ENCODE measurements at regions not wholly inside any gene's neighbourhood (a gene's known extent, or its start where the extent isn't known, plus 50 kb on each side); places are given as distances from the start of the nearest gene placed in this dataset.
"Not testable (repeated sequence)": the region's sequence is repeated elsewhere in the genome, so short reads cannot be mapped to it uniquely, and the experiment has no call there.

DNA sequence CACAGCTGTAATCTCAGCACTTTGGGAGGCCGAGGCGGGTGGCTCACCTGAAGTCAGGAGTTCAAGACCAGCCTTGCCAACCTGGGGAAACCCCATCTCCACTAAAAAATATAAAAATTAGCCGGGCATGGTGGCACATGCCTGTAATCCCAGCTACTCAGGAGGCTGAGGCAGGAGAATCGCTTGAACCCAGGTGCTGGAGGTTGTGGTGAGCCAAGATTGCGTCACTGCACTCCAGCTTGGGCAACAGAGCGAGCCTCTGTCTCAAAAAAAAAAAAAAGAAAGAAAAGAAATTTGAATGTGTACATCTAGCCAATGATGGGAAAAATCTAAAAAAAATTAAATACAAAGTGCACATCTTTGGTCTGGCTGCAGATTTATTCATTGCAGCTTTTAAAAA, 92.6 kb upstream of the ERRFI1 start:
- DNase-seq (ENCODE audit: low read depth in 2 of 2, low spot score in 1 of 2), result not testable (repeated sequence)

DNA sequence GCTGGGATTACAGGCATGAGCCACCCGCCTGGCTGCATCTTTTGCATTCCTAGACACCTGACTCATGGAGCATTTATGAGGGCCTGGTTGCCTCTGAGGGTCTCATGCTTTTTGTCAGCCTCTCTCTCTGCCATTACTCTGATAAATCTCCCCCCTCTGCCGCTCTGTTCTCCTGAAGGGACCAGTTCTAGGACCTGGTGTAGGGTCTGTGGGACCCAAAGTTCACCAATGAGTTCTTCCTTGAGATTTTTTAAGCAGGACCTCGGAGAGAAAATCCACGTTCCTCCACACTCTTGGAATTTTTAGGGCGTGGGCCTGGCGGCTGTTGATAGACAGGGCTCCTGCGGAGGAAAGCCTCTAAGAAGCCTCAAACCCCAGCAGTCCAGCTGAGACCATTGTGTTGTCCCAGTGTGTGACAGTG, 91.9 kb upstream of the ERRFI1 start:
- DNase-seq (ENCODE audit: low read depth in 2 of 2, low spot score in 1 of 2), result no peak

DNA sequence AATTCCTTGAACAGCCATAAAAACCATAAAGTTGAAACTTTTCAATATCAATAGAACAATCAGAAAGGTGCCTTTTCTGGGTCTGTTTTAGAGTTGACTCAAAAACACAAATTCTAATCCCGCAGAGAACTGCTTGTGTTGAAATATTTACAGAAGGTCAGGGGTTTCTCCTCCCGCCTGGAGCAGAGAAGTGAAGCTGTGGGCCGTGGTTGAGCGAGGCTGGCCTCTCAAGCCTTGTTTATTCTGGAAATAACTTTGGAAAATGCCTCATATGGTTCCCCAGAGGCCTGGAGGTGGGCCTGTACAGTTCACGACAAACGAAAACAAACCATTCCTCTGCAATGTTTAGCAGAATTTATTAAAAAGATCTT, 90.8 kb upstream of the ERRFI1 start:
- no peak for DNase-seq (ENCODE audit: low read depth in 2 of 2, low spot score in 1 of 2)

DNA sequence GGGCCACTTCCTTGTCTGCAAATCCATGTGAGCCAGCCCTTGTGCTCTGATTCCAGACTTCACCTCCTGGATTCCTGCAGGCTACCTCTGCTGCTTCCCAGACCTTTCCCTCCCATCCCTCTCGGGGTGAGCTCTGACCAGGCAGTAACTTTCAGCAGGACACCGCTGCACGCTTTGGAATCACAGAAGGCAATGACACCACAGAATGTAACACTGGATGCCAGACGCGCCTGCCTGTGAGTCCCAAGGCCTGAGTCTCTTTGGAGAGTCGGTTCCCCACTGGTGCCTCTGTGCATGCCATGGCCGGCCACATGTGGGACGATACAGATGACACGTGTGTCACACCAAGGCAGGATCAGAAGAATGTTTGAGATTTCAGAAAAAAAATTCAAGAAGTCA, 89.7 kb upstream of the ERRFI1 start:
- DNase-seq (ENCODE audit: low read depth in 2 of 2, low spot score in 1 of 2), result no peak

DNA sequence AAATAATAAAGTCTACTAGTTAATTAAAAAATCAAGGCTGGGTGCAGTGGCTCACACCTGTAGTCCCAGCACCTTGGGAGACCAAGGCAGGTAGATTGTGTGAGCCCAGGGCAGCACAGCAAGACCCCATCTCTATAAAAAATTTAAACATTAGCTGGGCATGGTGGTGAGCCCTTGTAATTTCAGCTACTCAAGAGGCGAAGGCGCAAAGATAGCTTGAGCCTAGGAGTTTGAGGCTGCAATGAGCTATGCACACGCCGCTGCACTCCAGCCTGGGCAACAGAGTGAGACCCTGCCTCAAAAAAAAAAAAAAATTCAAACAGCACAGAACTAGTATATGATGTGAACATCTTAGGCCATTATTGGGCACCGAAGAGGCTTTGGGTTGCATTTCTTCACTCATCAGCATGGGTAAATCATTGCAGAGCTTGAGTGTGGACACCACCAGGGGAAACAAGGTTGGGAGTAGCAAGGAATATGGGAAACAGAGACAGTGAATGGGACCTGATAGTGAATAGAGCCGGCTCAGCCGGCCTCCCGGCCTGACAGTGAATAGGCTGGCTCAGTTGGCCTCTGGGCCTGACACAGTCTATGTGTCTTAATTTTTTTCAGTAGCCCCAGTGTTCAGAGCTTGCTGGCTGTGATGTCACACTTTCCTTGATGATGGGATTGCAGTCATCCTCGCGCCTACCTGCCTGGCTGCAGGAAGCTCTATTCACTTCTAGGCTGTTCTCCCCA, 89.1 kb upstream of the ERRFI1 start:
- no peak for DNase-seq (ENCODE audit: low read depth in 2 of 2, low spot score in 1 of 2)

DNA sequence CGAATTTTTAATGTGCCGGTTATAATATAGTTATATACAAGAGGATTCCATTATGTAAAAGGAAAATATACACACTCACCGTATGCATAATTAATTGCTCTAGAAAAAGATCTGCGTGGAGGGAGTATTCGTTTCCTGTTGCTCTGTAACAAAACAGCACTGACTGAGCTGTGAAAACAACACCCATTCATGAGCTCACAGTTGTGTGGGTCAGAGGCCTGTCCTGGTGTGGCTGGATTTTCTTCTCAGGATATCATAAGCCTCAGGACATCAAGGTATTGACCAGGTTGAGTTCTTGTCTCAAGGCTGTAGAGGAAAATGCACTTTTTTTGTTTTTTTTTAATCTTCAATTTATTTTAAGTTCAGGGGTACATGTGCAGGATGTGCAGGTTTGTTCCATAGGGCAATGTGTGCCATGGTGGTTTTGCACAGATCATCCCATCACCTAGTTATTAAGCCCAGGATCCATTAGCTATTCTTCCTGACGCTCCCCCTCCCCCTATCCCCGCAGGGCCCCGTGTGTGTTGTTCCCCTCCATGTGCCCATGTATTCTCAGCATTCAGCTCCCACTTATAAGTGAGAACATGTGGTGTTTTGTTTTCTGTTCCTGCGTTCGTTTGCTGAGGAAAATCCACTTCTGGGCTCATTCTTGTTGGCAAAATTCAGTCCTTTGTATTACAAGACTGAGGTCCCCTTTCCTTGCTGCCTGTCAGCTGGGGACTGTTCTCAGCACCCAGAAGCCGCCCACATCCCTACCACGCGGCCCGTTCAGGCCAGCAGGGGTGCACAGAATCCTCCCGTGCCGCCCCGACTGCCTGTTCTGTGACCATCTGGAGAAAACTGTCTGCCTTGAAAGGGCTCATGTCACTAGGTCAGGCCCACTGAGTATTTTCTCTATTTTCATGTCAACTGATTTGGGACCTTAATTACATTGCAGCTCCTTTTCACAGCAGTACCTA, 87.4 kb upstream of the ERRFI1 start:
- DNase-seq (ENCODE audit: low read depth in 2 of 2, low spot score in 1 of 2), result no peak

DNA sequence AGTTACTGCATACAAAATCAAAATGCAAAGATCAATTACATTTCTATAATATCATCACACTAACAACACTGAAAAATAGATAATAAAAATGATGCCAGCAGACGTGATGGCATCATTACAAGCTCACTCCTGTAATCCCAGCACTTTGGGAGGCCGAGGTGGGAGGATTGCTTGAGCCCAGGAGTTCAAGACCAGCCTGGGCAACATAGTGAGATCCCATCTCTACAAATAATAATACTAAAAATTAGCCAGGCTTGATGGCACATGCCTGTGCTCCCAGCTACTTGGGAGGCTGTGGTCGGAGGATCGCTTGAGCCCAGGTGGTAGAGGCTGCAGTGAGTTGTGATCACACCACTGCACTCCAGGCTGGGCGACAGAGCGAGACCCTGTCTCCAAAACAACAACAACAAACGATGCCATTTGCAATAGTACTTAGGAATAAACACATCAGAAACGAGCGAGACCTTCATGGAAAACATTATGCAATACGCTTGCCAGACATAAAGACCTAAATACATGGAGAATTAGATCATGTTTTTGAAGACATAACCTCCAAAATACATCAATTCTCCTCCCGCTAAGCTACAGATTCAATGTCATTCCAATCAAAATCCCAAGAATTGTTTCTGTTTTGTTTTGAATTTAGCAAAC, 86.6 kb upstream of the ERRFI1 start:
- no peak for DNase-seq (ENCODE audit: low read depth in 2 of 2, low spot score in 1 of 2)

DNA sequence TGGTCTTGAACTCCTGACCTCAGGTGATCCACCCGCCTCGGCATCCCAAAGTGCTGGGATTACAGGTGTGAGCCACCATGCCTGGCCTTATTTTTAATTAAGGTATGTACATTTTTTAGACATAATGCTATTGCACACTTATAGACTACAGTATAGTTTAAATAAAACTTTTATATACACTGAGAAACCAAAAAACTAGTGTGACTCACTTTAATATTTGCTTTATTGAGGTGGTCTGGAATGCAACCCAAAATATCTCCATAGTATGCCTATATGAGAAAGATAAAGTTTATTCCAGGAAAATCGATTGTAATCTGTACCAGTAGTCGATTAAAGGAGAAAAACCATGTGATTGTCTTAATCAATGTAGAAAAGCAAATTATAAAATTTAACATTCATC, 85.5 kb upstream of the ERRFI1 start:
- DNase-seq (ENCODE audit: low read depth in 2 of 2, low spot score in 1 of 2), result no peak

DNA sequence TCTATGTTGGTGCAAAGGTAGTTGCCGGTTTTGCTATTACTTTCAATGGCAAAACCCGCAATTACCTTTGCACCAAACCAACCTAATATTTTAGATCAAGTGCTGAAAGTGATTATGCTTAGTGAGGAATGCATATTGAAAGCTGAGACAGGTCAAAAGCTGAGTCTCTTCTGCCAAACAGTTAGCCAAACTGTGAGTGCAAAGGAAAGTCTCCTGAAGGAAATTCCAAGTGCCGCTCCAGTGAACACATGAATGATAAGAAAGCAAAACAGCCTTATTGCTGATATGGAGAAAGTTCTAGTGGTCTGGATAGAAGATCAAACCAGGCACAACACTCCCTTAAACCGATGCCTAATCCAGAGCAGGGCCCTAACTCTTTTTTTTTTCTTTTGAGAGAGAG, 83.1 kb upstream of the ERRFI1 start:
- DNase-seq (ENCODE audit: low read depth in 2 of 2, low spot score in 1 of 2), result no peak

DNA sequence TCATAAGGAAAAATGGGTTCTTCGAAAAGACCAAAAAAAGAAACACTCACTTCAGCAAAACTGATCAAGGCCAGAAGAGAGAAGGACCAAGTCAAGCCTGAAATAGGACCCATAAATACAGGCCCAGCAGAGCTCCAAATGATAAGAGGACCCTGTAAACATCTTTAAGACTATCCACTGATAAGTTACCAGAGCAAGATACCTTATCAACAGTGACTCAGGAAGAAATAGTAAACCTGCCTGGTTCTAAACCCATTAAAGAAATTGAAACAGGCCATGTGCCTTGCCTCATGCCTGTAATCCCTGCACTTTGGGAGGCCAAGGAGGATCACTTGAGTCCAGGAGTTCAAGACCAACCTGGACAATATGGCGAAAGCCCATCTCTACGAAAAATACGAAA, 81.8 kb upstream of the ERRFI1 start:
- DNase-seq (ENCODE audit: low read depth in 2 of 2, low spot score in 1 of 2), result no peak

DNA sequence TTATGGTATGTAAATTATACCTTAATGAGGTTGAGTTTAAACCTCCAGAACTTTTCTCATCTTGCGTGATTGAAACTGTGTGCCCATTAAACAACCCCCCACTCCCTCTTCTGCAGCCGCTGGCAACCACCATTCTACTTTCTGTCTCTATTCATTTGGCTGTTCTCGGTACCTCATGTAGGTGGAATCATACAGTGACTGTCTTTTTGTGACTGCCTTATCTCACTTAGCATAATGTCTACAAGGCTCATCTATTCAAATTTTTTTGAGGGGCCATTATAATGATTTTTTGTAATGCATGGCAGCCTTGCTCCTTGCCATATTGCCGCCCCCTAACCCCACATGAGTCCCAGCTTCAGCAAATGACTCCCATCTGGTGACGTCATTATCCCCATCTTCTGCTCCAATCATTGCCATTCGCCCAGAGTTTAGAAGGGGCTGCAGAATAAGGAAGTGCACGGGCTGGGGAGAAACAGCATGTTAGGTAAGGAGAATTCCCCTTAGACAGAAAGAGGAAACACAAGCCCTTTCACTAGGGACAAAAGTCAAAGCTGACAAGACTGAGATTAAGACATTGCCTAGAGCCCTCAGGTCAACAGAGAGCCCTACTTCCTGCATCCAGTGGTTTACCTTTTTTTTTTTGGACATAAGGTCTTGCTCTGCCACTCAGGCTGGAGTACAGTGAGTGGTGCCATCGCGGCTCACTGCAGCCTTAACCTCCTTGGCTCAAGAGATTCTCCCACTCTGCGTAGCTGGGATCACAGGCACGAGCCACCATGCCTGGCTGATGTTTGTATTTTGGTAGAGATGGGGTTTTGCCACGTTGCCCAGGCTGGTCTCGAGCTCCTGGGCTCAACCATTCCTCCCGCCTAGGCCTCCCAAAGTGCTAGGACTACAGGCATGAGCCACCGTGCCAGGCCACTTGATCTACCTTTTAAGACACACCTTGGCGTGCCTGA, 78.4 kb upstream of the ERRFI1 start:
- DNase-seq (ENCODE audit: low read depth in 2 of 2, low spot score in 1 of 2), result no peak

DNA sequence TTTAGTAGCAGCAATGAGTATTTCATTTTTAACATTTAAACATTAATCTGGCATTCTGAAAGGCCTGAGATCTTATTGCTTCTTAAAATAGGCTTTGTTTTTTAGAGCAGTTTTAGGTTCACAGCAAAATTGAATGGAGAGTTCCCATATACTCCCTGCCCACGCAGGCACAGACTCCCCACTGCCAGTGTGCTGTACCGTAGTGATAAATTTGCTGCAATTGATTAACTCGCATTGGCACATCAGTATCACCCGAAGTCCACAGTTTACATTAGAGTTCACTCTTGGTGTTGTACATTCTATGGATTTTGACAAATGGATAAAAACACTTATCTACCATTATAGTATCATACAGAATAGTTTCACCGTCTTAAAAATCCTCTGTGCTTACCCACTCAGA, 71.8 kb upstream of the ERRFI1 start:
- no peak for DNase-seq (ENCODE audit: low read depth in 2 of 2, low spot score in 1 of 2)

DNA sequence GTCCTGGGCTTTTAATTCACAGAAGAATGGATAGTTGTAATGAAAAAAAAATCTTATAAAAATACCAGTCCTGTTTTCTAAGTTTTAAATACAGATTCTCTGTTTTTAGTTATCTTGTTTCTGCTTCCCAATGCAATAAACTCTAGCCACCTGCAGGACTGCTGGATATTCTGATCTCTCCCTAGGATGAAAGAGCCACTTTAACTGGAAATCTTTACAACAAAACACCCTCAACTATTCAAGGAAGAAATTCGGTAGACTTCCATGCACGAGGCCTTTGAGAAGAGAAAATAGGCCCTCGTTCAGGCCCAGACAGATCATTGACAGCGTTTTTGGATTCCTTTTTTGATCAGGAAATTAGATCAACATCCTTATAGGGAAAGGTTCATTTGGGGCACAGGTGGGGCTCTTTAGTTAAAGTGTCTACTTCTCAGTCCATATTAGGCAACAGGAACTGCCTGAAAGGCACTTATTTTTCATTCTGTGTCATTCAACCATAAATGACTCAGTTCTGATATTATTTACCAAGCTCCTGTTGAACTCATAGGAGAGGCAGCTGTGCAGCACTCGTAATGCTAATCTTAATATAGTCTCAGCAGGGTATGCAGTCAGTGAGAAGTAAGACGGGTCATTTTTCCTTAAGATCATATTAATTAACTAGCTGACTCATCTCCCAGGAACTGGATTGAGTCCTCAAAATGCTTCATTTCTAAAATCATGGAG, 71.1 kb upstream of the ERRFI1 start:
- no peak for DNase-seq (ENCODE audit: low read depth in 2 of 2, low spot score in 1 of 2)

DNA sequence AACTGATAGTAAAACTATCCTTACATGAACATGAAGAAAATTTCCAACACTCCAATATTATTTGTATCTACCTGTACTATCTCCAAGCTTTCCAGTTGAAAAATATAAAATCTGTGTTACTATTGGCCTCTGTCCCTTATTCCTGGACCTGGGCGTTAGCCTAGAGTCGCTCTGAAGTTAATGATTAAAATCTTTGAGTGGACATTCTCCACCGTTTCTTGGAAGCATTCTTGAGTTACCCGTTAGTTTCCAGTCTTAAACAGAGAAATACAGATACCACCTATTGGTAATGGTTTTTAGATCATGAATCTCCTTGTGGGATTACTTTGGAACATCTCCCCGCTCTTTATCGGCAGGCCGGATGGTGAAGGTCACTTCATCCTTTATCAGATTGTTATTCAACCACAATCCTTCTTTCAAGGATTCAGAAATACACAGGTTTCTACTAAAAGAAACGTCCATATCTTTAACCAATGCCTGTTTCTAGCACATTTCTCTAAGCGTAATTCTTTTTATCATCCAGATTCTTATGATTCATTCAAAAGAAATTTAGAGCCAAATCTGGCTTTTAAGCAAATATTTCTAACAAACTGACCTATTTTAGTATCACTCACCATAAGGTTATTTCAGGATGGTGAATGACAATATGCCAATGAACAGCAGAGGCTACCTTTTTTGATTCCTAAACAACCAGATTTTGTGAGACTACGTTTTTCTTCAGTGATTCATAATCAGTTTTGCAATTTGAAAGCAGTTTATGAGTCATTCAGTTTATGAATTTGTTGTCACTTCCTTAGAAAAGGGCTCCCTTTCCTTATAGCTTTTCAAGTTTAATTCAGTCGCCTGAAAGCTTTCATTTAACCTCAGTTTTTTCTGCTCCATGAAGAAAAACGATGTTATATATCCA, 70.2 kb upstream of the ERRFI1 start:
- no peak for DNase-seq (ENCODE audit: low read depth in 2 of 2, low spot score in 1 of 2)

DNA sequence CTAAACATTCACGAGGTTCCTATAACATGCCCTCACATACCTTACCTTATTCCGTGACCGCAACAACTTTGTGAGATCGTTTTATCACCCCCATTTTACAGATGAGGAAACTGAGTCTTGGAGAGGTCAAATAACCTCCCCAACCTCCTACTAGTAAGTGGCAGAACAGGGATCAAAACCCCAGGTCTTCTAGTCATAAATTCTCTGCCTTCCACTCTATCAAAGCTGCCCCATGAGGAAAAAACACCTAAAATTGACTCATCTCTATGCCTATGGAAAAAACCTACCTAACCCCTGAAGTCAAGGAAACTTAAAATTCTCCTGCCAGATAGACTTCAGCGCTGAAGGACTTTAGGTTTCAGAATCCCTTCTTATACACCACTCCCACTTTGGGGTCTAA, 69.5 kb upstream of the ERRFI1 start:
- DNase-seq (ENCODE audit: low read depth in 2 of 2, low spot score in 1 of 2), result no peak

DNA sequence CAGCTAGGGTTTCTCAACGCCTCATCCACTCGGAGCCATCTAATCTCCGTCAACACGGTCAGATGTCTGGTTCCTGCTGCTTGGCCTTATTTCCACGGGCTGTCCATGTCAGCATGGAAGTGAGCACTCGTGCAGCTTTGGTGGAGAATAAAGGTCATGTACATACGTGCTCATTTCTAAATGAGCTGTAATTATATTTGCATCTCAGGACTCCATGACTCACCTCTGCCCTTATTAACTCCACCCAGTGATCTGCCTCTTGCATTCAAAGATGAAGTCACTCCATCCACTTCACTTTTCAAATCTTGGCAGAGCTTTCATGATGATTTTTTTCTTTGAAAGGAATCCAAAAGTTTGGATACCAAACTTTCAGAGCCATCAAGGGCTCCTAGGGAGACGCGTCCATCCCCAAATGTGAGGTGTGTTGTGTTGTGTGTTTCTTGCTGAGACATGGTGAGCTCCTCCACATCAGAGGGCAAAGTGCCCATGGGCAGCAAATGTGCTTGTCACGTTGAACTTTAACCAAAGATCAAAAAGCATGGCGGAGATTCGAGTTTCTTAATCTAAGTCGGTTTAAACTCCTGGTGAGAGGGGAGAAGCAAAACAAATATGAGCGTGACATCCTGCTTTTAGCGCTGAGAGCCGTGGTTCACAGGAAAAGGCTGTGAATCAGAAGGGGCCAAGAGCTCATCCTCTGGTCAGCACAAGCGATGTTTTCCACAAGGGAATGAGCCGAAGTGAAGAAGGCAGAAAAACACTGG, 68.6 kb upstream of the ERRFI1 start:
- no peak for DNase-seq (ENCODE audit: low read depth in 2 of 2, low spot score in 1 of 2)

DNA sequence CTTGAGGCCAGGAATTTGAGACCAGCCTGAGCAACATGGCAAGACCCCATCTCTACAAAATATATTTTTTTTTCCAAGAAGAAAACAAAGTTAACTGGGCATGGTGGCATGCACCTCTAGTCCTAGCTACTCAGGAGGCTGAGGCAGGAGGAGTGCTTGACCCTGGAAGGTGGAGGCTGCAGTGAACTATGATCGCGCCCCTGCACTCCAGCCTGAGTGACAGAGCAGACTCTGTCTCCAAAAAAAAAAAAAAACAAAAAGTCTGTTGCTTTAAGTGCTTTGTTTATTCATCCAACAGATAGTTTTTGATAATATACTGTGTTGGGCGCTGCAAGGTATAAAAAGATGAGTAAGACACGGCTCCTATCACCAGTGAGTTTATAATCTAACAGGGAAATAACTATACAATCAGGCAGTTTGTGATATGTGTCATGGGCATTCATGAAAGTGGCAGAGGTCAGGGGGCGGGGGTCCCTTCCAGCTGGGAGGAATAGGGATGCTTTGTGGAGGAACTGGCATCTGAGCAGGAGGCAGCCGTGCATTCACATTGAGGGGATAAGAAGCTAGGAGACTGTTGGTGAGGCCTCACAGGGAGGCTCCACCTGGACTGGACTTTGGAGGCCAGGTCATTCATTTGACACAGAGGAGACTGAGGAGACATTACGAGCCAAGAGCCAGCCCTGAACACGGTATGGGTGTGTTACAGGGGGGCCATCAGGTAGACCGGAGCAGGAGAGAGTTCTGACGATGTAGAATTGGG, 67.3 kb upstream of the ERRFI1 start:
- no peak for DNase-seq (ENCODE audit: low read depth in 2 of 2, low spot score in 1 of 2)

DNA sequence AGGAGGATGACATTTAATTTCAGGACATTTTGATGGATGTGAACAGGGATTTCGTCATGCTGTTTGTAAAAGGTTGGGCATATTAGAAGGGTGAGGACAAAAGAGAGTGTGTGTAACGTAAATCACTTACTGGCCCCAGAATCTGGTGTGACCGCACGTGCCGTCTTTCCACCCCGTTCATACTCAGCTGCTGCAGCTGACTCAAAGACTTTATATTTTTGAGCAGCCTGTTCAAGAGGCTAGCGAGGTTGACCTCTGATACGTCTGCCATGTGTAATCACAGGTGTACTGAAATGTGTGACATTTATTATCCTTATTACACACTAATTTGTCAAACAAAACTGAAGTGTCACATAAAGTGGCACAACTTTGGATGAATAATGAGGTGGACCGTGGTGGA, 66.5 kb upstream of the ERRFI1 start:
- DNase-seq (ENCODE audit: low read depth in 2 of 2, low spot score in 1 of 2), result no peak

Data from stimulated activated CD8-positive, alpha-beta memory T cell treated with anti-CD3 and anti-CD28 coated beads, Interleukin-4, amount 100 ng/mL, for 4 hours (primary cell).